OCI-LY7 (cell line): ENCODE measurements at regions not wholly inside any gene's neighbourhood (a gene's known extent, or its start where the extent isn't known, plus 50 kb on each side); places are given as distances from the start of the nearest gene placed in this dataset.

Source experiments
- BruUV-seq: library from RNA; stranded (reverse); fragments of 400-500 nt; replicated peaks from 2 replicates; lab custom pipeline; 2021; lab: Mats Ljungman, UMichigan
- CTCF ChIA-PET: fragments of 300-600 bp; sonication (Branson Sonifier 250); formaldehyde crosslinking; loops from one replicate; lab custom pipeline; 2022; ENCODE audit warnings: antibody characterized with exemption; ENCODE audit not compliant: unreplicated experiment; lab: Charles Lee
- POLR2A ChIA-PET: fragments of 300-600 bp; sonication (Branson Sonifier 250); formaldehyde crosslinking; loops from one replicate; lab custom pipeline; 2022; ENCODE audit warnings: antibody characterized with exemption; lab: Charles Lee
- DNase-seq: peaks from one replicate; pipeline ENCODE4 v3.0.0-alpha.2; 2015; ENCODE audit warnings: low spot score
- H2AFZ ChIP-seq: fragments of 200-600 bp; sonication (generic), shearing (Covaris generic); 2 replicates; pipeline ENCODE4 v1.6.1; 2014; ENCODE audit warnings: mild to moderate bottlenecking, antibody characterized with exemption, low read length, moderate library complexity
- H3K27ac ChIP-seq: fragments of 200-600 bp; sonication (generic); 2 replicates; pipeline ENCODE4 v1.5.1; 2014; ENCODE audit warnings: mixed run types, low read depth, mild to moderate bottlenecking, moderate library complexity, low read length, inconsistent platforms; ENCODE audit not compliant: poor library complexity, severe bottlenecking
- H3K36me3 ChIP-seq: fragments of 200-600 bp; sonication (generic); 2 replicates; pipeline ENCODE4 v1.6.1; 2014; ENCODE audit warnings: mild to moderate bottlenecking, antibody characterized with exemption, low read length, moderate library complexity, mixed read lengths; ENCODE audit not compliant: insufficient read depth
- H3K4me1 ChIP-seq: fragments of 200-600 bp; sonication (generic); 2 replicates; pipeline ENCODE4 v1.5.1; 2014; ENCODE audit warnings: mild to moderate bottlenecking, low read length; ENCODE audit not compliant: insufficient read depth, poor library complexity, severe bottlenecking
- H3K4me2 ChIP-seq: fragments of 200-600 bp; sonication (generic); 2 replicates; pipeline ENCODE4 v1.6.1; 2014; ENCODE audit warnings: mild to moderate bottlenecking, low read length
- H3K4me3 ChIP-seq: fragments of 200-600 bp; sonication (generic); 2 replicates; pipeline ENCODE4 v1.5.1; 2014; ENCODE audit warnings: mild to moderate bottlenecking, low read depth, low read length; ENCODE audit not compliant: poor library complexity, severe bottlenecking
- H3K79me2 ChIP-seq: fragments of 200-600 bp; sonication (generic); 2 replicates; pipeline ENCODE4 v1.6.1; 2016; ENCODE audit warnings: low read depth, mild to moderate bottlenecking, low read length, moderate library complexity, mixed read lengths; ENCODE audit not compliant: insufficient read depth
- H3K9me2 ChIP-seq: fragments of 200-600 bp; sonication (generic); 2 replicates; pipeline ENCODE4 v1.6.1; 2016; ENCODE audit warnings: mild to moderate bottlenecking, low read length, mixed read lengths; ENCODE audit not compliant: insufficient read depth
- H3K9me3 ChIP-seq: fragments of 200-600 bp; sonication (generic); 2 replicates; pipeline ENCODE4 v1.6.1; 2014; ENCODE audit warnings: mild to moderate bottlenecking, mixed run types, low read length, mixed read lengths
- H4K20me1 ChIP-seq: fragments of 200-600 bp; sonication (generic); 2 replicates; pipeline ENCODE4 v1.6.1; 2014; ENCODE audit warnings: mild to moderate bottlenecking, antibody characterized with exemption, low read length, moderate library complexity, mixed read lengths; ENCODE audit not compliant: insufficient read depth
- EZH2phosphoT487 ChIP-seq: fragments of 200-600 bp; sonication (generic); IDR thresholded peaks from 2 replicates; pipeline ENCODE4 v1.6.1; 2018; ENCODE audit warnings: low read depth, borderline replicate concordance, mild to moderate bottlenecking, mixed run types, antibody characterized with exemption, low read length, moderate library complexity, mixed read lengths
- intact Hi-C: fragments of 100-400 bp; cut with micrococcal nuclease; formaldehyde crosslinking; loops from one replicate; pipeline ENCODE4 v1.10.0; 2022; ENCODE audit not compliant: unreplicated experiment
- TF ChIP-seq, protein P1 (sequence below): fragments of 200-600 bp; sonication (generic); conservative IDR thresholded peaks from 2 replicates; pipeline ENCODE4 v1.5.1; 2014; ENCODE audit warnings: mild to moderate bottlenecking, antibody characterized with exemption, low read length, moderate library complexity, mixed read lengths

GRCh38 chr4:91838181-91838861 lies 465.4 kb upstream of the GRID2 start:
- CTCF ChIA-PET, result no interaction called here
- TF ChIP-seq, protein P1, sequence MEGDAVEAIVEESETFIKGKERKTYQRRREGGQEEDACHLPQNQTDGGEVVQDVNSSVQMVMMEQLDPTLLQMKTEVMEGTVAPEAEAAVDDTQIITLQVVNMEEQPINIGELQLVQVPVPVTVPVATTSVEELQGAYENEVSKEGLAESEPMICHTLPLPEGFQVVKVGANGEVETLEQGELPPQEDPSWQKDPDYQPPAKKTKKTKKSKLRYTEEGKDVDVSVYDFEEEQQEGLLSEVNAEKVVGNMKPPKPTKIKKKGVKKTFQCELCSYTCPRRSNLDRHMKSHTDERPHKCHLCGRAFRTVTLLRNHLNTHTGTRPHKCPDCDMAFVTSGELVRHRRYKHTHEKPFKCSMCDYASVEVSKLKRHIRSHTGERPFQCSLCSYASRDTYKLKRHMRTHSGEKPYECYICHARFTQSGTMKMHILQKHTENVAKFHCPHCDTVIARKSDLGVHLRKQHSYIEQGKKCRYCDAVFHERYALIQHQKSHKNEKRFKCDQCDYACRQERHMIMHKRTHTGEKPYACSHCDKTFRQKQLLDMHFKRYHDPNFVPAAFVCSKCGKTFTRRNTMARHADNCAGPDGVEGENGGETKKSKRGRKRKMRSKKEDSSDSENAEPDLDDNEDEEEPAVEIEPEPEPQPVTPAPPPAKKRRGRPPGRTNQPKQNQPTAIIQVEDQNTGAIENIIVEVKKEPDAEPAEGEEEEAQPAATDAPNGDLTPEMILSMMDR, result no peak
- TF ChIP-seq EZH2phosphoT487, result no peak

GRCh38 chr4:91840359-91840758 lies 463.4 kb upstream of the GRID2 start:
- Histone ChIP-seq H2AFZ (no peak overlapping the region), H3K9me3 (no peaks in the 10 kb centered on the region)
- CTCF ChIA-PET, result no interaction called here

More at GRCh38 chr4:91838181-91838861, 465.4 kb upstream of the GRID2 start:
- no peak for DNase-seq
- no peak overlapping the region for H3K4me3 ChIP-seq
- H3K9me2 ChIP-seq, result no peaks in the 10 kb centered on the region
- H3K4me1 ChIP-seq, result no peaks in the 10 kb centered on the region
- H3K4me2 ChIP-seq, result no peak overlapping the region
- POLR2A ChIA-PET, result no interaction called here
- no peaks in the 10 kb centered on the region for H3K79me2 ChIP-seq
- H3K36me3 ChIP-seq, result no peaks in the 10 kb centered on the region
- no TSS peak for BruUV-seq
- no peak overlapping the region for H2AFZ ChIP-seq
- no peaks in the 10 kb centered on the region for H4K20me1 ChIP-seq
- no peak overlapping the region for H3K27ac ChIP-seq
- H3K9me3 ChIP-seq, result 0 out of 2 replicates have a peak, but pooled peaks cover 7% of the 10 kb centered on the region
- intact Hi-C loops, result no loop called here

GRCh38 chr4:91846233-91846632 lies 457.5 kb upstream of the GRID2 start:
- no TSS peak for BruUV-seq
- H3K36me3 ChIP-seq, result no peaks in the 10 kb centered on the region
- no peaks in the 10 kb centered on the region for H3K9me3 ChIP-seq
- H3K4me1 ChIP-seq, result no peaks in the 10 kb centered on the region
- no peak for DNase-seq
- no peak overlapping the region for H3K4me2 ChIP-seq
- H3K4me3 ChIP-seq, result no peak overlapping the region
- H4K20me1 ChIP-seq, result no peaks in the 10 kb centered on the region
- ChIA-PET CTCF (no interaction called here), POLR2A (no interaction called here)
- TF ChIP-seq EZH2phosphoT487, result no peak
- TF ChIP-seq, protein P1, result no peak
- no peaks in the 10 kb centered on the region for H3K79me2 ChIP-seq
- no peak overlapping the region for H3K27ac ChIP-seq
- no peaks in the 10 kb centered on the region for H3K9me2 ChIP-seq
- intact Hi-C loops, result no loop called here
- H2AFZ ChIP-seq, result no peak overlapping the region

More at GRCh38 chr4:91840359-91840758, 463.4 kb upstream of the GRID2 start:
- Histone ChIP-seq H3K36me3 (no peaks in the 10 kb centered on the region), H3K4me3 (no peak overlapping the region), H3K4me2 (no peak overlapping the region), H3K4me1 (no peaks in the 10 kb centered on the region), H3K9me2 (no peaks in the 10 kb centered on the region), H3K27ac (no peak overlapping the region), H4K20me1 (no peaks in the 10 kb centered on the region), H3K79me2 (no peaks in the 10 kb centered on the region)
- TF ChIP-seq EZH2phosphoT487, result no peak
- intact Hi-C loops, result no loop called here
- POLR2A ChIA-PET, result no interaction called here
- no TSS peak for BruUV-seq
- no peak for DNase-seq
